ENCODE measurements at regions not wholly inside any gene's neighbourhood (a gene's known extent, or its start where the extent isn't known, plus 50 kb on each side); places are given as distances from the start of the nearest gene placed in this dataset.

- TF ChIP-seq, protein P1, sequence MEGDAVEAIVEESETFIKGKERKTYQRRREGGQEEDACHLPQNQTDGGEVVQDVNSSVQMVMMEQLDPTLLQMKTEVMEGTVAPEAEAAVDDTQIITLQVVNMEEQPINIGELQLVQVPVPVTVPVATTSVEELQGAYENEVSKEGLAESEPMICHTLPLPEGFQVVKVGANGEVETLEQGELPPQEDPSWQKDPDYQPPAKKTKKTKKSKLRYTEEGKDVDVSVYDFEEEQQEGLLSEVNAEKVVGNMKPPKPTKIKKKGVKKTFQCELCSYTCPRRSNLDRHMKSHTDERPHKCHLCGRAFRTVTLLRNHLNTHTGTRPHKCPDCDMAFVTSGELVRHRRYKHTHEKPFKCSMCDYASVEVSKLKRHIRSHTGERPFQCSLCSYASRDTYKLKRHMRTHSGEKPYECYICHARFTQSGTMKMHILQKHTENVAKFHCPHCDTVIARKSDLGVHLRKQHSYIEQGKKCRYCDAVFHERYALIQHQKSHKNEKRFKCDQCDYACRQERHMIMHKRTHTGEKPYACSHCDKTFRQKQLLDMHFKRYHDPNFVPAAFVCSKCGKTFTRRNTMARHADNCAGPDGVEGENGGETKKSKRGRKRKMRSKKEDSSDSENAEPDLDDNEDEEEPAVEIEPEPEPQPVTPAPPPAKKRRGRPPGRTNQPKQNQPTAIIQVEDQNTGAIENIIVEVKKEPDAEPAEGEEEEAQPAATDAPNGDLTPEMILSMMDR (IDR thresholded peaks at IDR 0.05), result no peak
- no peak for TF ChIP-seq EZH2 (IDR thresholded peaks at IDR 0.05; ENCODE audit: borderline replicate concordance, insufficient read depth, low read depth, low read length, poor library complexity, severe bottlenecking)
Observed at GRCh38 chr2:136045344-136045743, 59.9 kb upstream of the DARS1 start.
